ENCODE measurements at regions not wholly inside any gene's neighbourhood (a gene's known extent, or its start where the extent isn't known, plus 50 kb on each side); places are given as distances from the start of the nearest gene placed in this dataset.

DNA sequence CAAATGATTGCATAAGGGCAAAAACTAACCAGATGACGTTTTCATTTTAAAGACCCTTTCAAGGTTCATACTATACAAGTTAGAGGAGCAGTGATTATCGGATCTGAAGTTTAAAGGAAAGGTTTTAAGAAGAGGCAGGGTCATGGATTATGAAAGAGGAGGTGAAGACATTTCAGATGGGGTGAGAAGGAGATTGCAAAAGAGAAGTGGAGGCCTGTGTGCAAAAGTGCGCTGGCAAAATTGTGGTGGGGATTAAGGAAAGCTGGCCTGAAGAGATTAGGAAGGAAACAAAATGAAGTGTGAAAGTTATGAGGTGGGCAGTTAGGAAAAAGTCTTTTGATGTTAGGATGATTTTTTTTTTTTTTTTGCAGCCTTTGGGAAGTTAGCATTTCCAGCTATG lies 935.7 kb upstream of the FAM98A start:
- TF ChIP-seq, protein P1, sequence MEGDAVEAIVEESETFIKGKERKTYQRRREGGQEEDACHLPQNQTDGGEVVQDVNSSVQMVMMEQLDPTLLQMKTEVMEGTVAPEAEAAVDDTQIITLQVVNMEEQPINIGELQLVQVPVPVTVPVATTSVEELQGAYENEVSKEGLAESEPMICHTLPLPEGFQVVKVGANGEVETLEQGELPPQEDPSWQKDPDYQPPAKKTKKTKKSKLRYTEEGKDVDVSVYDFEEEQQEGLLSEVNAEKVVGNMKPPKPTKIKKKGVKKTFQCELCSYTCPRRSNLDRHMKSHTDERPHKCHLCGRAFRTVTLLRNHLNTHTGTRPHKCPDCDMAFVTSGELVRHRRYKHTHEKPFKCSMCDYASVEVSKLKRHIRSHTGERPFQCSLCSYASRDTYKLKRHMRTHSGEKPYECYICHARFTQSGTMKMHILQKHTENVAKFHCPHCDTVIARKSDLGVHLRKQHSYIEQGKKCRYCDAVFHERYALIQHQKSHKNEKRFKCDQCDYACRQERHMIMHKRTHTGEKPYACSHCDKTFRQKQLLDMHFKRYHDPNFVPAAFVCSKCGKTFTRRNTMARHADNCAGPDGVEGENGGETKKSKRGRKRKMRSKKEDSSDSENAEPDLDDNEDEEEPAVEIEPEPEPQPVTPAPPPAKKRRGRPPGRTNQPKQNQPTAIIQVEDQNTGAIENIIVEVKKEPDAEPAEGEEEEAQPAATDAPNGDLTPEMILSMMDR (IDR thresholded peaks at IDR 0.05; ENCODE audit: insufficient read depth, low read length), result no peak
- no peak for TF ChIP-seq SPI1 (IDR thresholded peaks at IDR 0.05; ENCODE audit: borderline replicate concordance, low read depth)
- TF ChIP-seq POLR2AphosphoS5 (IDR thresholded peaks at IDR 0.05; ENCODE audit: low read depth), result no peak
- TF ChIP-seq GABPA (IDR thresholded peaks at IDR 0.05; ENCODE audit: low read depth), result no peak

Measured in HL-60 (cell line).